ENCODE measurements at regions not wholly inside any gene's neighbourhood (a gene's known extent, or its start where the extent isn't known, plus 50 kb on each side); places are given as distances from the start of the nearest gene placed in this dataset.

DNA sequence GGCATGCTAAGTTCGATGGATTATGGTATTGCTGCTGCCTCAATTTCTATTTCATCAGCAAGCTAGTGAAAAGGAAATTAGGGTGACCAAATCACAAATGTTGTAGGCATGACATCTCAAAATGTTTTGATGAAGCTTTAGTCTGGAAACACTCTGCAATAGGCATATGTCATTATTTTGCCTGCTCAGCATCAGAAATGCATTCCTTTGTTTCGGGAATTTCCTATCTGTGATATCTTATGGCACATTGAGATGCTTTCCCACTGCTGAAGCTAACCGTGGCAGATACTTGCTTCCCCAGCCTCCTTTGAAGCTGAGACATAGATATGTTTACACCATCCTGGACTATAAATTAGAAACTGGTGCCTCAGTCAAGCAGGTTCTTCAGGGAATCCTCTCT is 119.7 kb downstream of the CDC42EP3 start:
- H3K9me3 ChIP-seq (ENCODE audit: control insufficient read depth, low read length): no peaks in the 10 kb centered on the region
- no peak overlapping the region for H3K4me3 ChIP-seq (ENCODE audit: low read depth, low read length)
- TF ChIP-seq, protein P1, sequence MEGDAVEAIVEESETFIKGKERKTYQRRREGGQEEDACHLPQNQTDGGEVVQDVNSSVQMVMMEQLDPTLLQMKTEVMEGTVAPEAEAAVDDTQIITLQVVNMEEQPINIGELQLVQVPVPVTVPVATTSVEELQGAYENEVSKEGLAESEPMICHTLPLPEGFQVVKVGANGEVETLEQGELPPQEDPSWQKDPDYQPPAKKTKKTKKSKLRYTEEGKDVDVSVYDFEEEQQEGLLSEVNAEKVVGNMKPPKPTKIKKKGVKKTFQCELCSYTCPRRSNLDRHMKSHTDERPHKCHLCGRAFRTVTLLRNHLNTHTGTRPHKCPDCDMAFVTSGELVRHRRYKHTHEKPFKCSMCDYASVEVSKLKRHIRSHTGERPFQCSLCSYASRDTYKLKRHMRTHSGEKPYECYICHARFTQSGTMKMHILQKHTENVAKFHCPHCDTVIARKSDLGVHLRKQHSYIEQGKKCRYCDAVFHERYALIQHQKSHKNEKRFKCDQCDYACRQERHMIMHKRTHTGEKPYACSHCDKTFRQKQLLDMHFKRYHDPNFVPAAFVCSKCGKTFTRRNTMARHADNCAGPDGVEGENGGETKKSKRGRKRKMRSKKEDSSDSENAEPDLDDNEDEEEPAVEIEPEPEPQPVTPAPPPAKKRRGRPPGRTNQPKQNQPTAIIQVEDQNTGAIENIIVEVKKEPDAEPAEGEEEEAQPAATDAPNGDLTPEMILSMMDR (IDR thresholded peaks at IDR 0.05): no peak
- no peaks in the 10 kb centered on the region for H3K79me2 ChIP-seq
- H3K27me3 ChIP-seq (ENCODE audit: control insufficient read depth, insufficient read depth, low read length): no peaks in the 10 kb centered on the region
- H2AFZ ChIP-seq: no peak overlapping the region
- H3K36me3 ChIP-seq (ENCODE audit: control insufficient read depth, insufficient read depth, low read length): no peaks in the 10 kb centered on the region
- H3K4me2 ChIP-seq (ENCODE audit: low read length): no peak overlapping the region
- no peak overlapping the region for H3K27ac ChIP-seq
- H3K4me1 ChIP-seq: no peaks in the 10 kb centered on the region
- H3K9ac ChIP-seq: no peak overlapping the region

DNA sequence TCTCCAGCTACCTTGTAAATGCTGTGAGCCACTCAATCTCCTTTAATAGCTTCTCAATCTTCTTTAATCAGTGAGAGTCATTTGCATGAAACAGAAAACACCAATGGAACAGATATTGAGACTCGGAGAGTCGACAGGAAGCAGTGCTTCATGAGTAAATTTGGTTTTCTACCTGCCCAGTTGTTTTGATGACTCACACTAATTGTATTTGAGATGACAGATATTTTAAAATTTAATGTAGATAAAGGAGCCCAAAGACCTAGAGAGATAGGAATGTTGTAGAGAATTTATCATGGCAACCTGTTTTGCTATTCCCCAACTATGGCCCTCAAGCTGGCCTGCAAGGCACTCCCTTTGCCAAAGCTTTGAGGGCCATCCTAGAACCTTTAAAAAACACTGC is 119.1 kb downstream of the CDC42EP3 start:
- H3K4me2 ChIP-seq (ENCODE audit: low read length): no peak overlapping the region
- no peaks in the 10 kb centered on the region for H3K79me2 ChIP-seq
- no peaks in the 10 kb centered on the region for H3K4me1 ChIP-seq
- no peak overlapping the region for H3K9ac ChIP-seq
- no peaks in the 10 kb centered on the region for H3K36me3 ChIP-seq (ENCODE audit: control insufficient read depth, insufficient read depth, low read length)
- no peak overlapping the region for H2AFZ ChIP-seq
- TF ChIP-seq, protein P1 (IDR thresholded peaks at IDR 0.05): no peak
- no peak overlapping the region for H3K27ac ChIP-seq
- H3K4me3 ChIP-seq (ENCODE audit: low read depth, low read length): no peak overlapping the region
- H3K9me3 ChIP-seq (ENCODE audit: control insufficient read depth, low read length): no peaks in the 10 kb centered on the region
- no peaks in the 10 kb centered on the region for H3K27me3 ChIP-seq (ENCODE audit: control insufficient read depth, insufficient read depth, low read length)

DNA sequence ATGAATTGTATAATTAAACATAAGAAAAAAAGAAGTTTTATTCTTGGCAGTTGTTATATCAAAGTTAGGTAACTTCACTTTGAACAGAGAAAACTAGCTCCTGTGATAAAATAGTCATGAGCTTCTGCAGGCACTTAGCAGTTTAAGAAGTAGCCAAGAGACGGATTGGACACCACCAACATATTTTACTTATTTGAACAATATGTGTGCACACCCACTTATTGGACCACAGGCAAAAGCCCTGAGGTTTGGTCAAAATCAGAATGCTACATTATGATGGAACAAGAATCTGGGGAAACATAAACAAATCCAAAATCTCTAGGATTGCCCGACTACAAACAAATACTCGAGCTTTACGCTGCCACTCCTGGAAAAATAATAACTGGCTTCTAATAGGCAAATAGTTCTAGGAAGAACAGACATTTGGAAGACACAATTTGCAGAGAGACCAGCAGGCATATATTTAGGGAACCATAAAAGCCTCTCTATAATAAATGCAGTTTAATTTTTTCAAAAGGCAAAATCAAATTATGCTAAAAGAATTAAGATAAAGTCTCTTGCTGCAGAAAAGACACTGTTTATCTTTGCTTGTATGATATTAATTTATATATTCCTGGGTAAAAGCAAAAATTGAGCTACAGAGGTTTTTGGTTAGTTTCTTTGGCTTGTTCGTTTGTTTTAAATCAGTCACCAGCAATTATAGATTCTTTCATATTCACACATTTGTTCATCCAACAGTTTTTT is 117.9 kb downstream of the CDC42EP3 start:
- H3K9ac ChIP-seq: no peak overlapping the region
- no peaks in the 10 kb centered on the region for H3K36me3 ChIP-seq (ENCODE audit: control insufficient read depth, insufficient read depth, low read length)
- H2AFZ ChIP-seq: no peak overlapping the region
- H3K4me2 ChIP-seq (ENCODE audit: low read length): no peak overlapping the region
- H3K4me1 ChIP-seq: no peaks in the 10 kb centered on the region
- H3K27me3 ChIP-seq (ENCODE audit: control insufficient read depth, insufficient read depth, low read length): no peaks in the 10 kb centered on the region
- TF ChIP-seq, protein P1 (IDR thresholded peaks at IDR 0.05): no peak
- no peak overlapping the region for H3K4me3 ChIP-seq (ENCODE audit: low read depth, low read length)
- no peak overlapping the region for H3K27ac ChIP-seq
- H3K9me3 ChIP-seq (ENCODE audit: control insufficient read depth, low read length): no peaks in the 10 kb centered on the region
- no peaks in the 10 kb centered on the region for H3K79me2 ChIP-seq

DNA sequence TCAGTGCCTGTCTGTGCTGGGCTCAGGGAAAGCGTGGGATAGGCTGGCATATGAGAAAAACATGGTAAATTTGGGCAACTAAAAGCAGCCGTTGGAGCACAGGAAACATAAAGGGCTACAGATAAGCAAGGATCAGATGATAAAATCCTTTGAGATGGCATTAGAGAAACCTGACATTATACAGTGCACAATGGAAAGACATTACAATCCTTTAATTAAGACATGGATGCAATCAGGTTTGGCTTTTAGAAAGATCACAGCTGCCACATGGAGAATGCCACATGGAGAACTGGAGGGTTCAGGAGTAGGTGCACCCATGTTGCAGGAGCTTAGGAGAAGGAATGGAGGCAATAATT is 117.3 kb downstream of the CDC42EP3 start:
- no peak overlapping the region for H3K27ac ChIP-seq
- H3K9ac ChIP-seq: no peak overlapping the region
- no peak overlapping the region for H3K4me2 ChIP-seq (ENCODE audit: low read length)
- no peaks in the 10 kb centered on the region for H3K36me3 ChIP-seq (ENCODE audit: control insufficient read depth, insufficient read depth, low read length)
- TF ChIP-seq, protein P1 (IDR thresholded peaks at IDR 0.05): no peak
- H2AFZ ChIP-seq: no peak overlapping the region
- no peaks in the 10 kb centered on the region for H3K4me1 ChIP-seq
- no peaks in the 10 kb centered on the region for H3K9me3 ChIP-seq (ENCODE audit: control insufficient read depth, low read length)
- H3K79me2 ChIP-seq: no peaks in the 10 kb centered on the region
- no peak overlapping the region for H3K4me3 ChIP-seq (ENCODE audit: low read depth, low read length)
- H3K27me3 ChIP-seq (ENCODE audit: control insufficient read depth, insufficient read depth, low read length): no peaks in the 10 kb centered on the region

DNA sequence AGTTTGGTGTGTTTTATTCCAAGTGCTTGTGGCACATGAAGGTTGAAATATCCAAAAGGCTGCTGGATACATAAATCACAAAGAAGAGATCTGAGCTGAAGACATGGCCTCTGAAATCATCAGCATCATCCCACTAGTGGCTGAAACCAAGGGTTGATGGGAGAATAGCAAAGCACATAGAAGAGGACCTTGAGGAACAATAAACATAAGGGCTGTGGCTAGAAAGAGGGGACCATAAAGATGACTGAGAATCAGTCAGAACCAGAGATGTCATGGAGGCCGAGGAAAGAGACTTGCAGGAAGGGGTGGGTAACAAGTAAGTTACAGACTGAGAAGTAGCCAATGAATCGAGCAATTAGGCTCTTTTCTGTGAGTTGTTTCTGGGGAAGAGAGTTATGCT is 116.8 kb downstream of the CDC42EP3 start:
- H3K27ac ChIP-seq: no peak overlapping the region
- H3K27me3 ChIP-seq (ENCODE audit: control insufficient read depth, insufficient read depth, low read length): no peaks in the 10 kb centered on the region
- no peak overlapping the region for H3K9ac ChIP-seq
- H3K4me2 ChIP-seq (ENCODE audit: low read length): no peak overlapping the region
- no peaks in the 10 kb centered on the region for H3K4me1 ChIP-seq
- H3K4me3 ChIP-seq (ENCODE audit: low read depth, low read length): no peak overlapping the region
- no peaks in the 10 kb centered on the region for H3K79me2 ChIP-seq
- H2AFZ ChIP-seq: no peak overlapping the region
- H3K9me3 ChIP-seq (ENCODE audit: control insufficient read depth, low read length): no peaks in the 10 kb centered on the region
- TF ChIP-seq, protein P1 (IDR thresholded peaks at IDR 0.05): no peak
- H3K36me3 ChIP-seq (ENCODE audit: control insufficient read depth, insufficient read depth, low read length): no peaks in the 10 kb centered on the region

Data from parathyroid adenoma (tissue), 2 donors.